Neural cell (in vitro differentiated cells): ENCODE measurements at regions not wholly inside any gene's neighbourhood (a gene's known extent, or its start where the extent isn't known, plus 50 kb on each side); places are given as distances from the start of the nearest gene placed in this dataset.

Source experiments
- CTCF ChIP-seq: fragments of 450-650 bp; IDR thresholded peaks from 2 replicates; pipeline ENCODE4 v1.5.1; 2014; ENCODE audit warnings: antibody characterized with exemption, mild to moderate bottlenecking, moderate library complexity; ENCODE audit not compliant: poor library complexity, severe bottlenecking
- EP300 ChIP-seq: fragments of 450-650 bp; conservative IDR thresholded peaks from 2 replicates; pipeline ENCODE4 v1.6.1; 2014; ENCODE audit warnings: antibody characterized with exemption, mild to moderate bottlenecking, moderate library complexity; ENCODE audit not compliant: poor library complexity, severe bottlenecking
- EZH2 ChIP-seq: fragments of 200-600, 300-800 bp; shearing (Covaris generic), sonication (generic); IDR thresholded peaks from 2 replicates; pipeline ENCODE4 v1.6.1; 2014; ENCODE audit warnings: antibody characterized with exemption, low read length, borderline replicate concordance, mild to moderate bottlenecking; ENCODE audit not compliant: insufficient read depth, poor library complexity, severe bottlenecking
- MXI1 ChIP-seq: fragments of 450-650 bp; conservative IDR thresholded peaks from 2 replicates; pipeline ENCODE4 v1.6.1; 2014; ENCODE audit warnings: antibody characterized with exemption, mild to moderate bottlenecking; ENCODE audit not compliant: poor library complexity, severe bottlenecking
- POLR2AphosphoS5 ChIP-seq: IDR thresholded peaks from 2 replicates; pipeline ENCODE4 v1.6.1; 2012
- RAD21 ChIP-seq: fragments of 450-650 bp; conservative IDR thresholded peaks from 2 replicates; pipeline ENCODE4 v1.6.1; 2014; ENCODE audit warnings: antibody characterized with exemption, mild to moderate bottlenecking, moderate library complexity
- REST ChIP-seq: IDR thresholded peaks from 2 replicates; pipeline ENCODE4 v1.6.1; 2012; ENCODE audit warnings: borderline replicate concordance
- SMC3 ChIP-seq: fragments of 450-650 bp; conservative IDR thresholded peaks from 2 replicates; pipeline ENCODE4 v1.6.1; 2014; ENCODE audit warnings: antibody characterized with exemption, mild to moderate bottlenecking, moderate library complexity; ENCODE audit not compliant: poor library complexity
- TAF1 ChIP-seq: IDR thresholded peaks from 2 replicates; pipeline ENCODE4 v1.6.1; 2012; ENCODE audit warnings: low read depth

DNA sequence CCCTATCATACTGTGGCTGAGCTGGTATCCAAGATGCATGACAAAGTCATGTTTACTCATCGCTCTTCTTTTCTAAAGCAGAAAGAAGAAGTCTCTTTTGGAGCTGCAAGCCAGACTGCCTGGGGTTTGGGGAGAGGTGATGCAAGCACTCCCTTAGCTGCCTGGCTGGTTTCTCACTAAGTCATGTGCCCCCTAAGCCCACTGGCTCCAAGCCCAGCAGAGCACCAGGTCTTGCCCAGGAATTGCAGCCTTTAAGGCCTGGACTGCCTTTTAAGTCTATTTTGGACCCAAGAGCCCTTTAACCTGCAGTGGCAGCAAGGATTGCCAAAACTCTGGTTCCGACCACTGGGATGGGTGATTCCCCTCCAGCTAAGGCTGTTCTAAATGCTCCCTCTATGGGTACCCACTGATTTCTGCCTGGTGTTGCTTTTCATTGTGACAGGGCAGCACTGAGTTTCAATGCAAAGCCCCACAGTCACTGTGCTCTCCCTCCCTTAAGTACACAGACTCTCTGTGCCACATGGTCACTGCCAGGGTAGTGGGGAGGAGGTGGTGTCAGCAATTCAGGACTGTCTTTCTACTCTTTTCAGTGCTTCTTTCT, 548.6 kb downstream of the TLL1 start:
- TF ChIP-seq TAF1, result no peak
- TF ChIP-seq REST, result no peak
- TF ChIP-seq EP300, result no peak
- no peak for TF ChIP-seq CTCF
- TF ChIP-seq EZH2, result no peak
- no peak for TF ChIP-seq SMC3
- no peak for TF ChIP-seq RAD21
- TF ChIP-seq POLR2AphosphoS5, result no peak
- TF ChIP-seq MXI1, result no peak
